CD4-positive, alpha-beta T cell treated with Interferon alpha-2 for 1 hour (primary cell): ENCODE measurements at regions not wholly inside any gene's neighbourhood (a gene's known extent, or its start where the extent isn't known, plus 50 kb on each side); places are given as distances from the start of the nearest gene placed in this dataset.
"Not testable (repeated sequence)": the region's sequence is repeated elsewhere in the genome, so short reads cannot be mapped to it uniquely, and the experiment has no call there.

ENCODE experiments used
- DNase-seq, 2 donors: peaks; one replicate each; pipeline ENCODE4 v3.0.0-alpha.2; 2020 to 2022

DNA sequence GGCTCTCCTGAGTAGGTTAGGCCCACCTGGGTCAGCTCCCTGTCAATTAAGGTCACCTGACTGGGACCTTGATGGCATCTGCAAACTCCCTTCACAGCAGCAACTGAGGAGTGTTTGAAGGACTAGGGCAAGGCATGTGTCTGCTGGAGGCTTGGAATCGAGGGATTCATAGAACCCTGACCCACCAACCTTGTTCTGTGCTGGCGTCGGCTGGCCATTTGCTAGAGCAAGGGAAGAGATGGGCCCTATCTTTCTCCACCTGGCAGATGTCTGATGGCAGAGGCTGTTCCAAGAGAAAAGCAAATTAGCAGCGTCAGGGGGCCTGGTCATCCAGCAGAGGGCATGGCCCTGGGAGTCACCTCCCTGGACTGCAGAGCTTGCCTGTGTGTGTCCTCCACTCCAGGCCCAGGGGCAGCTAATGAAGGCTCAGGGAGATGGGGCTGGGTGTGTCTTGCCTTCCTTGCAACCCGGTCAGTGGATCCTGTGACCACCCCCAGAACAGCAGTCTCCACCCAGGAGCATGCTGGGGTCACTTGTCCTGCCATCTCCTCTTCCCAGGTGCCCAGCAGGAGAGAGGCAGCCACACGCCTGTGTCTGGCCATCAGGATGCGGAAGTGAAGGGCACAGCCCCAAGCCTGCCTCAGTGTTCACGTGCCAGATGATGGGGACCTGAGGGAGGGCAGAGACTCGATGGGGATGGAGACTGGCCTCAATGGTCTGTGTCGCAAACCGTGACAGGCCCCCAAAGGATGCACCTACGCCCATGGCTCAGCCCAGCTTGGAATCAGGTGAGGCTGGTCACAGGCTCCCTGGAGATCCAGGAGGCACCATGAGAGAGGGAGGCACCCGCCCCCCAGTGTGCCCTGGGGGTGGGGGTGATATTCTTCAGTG, 53.9 kb downstream of the BARX1 start:
- peak in 1 of 2 donors; percentile 1 for DNase-seq

DNA sequence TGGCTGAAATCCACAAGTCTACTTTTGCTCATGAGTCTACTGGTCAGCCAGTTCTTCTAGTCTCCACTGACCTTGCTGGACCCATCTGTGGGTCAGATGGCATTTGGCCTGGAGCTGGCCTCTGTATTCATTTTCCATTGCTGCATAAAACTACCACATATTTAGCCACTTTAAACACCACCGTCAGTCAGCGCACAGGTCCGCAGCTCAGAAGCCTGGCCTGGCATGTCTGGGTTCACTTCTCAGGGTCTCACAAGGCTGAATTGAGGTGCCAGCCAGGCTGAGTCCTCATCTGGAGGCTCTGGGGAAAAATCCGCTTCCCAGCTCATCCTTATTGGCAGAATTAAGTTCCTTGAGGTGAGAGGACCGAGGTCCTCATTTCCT, 54.7 kb downstream of the BARX1 start:
- no peak for DNase-seq

GRCh38 chr9:93899609-93900435, 55.3 kb downstream of the BARX1 start:
- DNase-seq: peak in 1 of 2 donors; percentile 1

DNA sequence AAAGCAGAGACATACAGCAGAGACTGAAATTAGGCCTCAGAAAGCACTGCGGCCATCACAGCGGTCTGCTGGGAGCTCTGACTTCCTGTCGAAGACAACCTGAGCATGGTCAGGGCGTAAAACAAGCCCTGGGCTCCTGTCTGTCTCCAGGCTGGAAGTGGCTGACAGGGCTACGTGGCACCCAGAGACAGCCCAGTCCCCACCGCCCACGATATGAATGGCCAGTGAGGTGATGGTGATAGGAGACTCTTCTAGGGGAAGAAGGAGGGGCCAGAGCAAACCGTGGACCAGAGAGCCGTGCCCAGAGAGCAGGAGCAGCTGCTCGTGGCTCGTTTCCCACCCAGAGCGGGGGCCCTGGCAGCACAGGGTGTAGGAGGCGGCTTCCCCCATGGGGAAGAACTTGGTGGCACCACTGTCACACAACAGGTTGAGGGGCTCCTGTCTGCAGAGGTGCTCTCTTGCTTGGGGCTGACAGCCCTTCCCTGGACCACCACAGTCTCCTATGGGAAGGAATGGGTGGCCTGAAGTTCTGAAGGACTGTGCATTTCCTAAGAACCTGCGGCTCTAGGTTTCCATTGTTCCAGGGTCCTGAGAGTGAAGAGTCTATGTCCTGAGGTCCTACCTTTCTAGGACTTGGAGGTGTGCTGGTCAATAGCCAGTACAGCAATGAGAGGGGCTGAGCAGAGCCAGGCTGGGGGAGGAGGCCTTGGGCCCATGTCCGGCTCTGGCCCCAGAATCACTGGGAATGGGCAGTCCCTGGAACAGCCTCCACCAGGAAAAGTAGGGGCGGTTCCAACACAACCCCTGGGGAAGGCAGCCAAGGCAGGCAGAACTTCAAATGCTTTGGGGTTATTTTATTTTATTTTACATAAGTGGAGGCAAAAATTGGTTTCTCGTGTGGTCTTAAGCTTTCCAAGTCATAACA, 56.4 kb downstream of the BARX1 start:
- DNase-seq: no peak

GRCh38 chr9:93898026-93898425, 57.1 kb downstream of the BARX1 start:
- DNase-seq: peak in 1 of 2 donors; percentile 36

DNA sequence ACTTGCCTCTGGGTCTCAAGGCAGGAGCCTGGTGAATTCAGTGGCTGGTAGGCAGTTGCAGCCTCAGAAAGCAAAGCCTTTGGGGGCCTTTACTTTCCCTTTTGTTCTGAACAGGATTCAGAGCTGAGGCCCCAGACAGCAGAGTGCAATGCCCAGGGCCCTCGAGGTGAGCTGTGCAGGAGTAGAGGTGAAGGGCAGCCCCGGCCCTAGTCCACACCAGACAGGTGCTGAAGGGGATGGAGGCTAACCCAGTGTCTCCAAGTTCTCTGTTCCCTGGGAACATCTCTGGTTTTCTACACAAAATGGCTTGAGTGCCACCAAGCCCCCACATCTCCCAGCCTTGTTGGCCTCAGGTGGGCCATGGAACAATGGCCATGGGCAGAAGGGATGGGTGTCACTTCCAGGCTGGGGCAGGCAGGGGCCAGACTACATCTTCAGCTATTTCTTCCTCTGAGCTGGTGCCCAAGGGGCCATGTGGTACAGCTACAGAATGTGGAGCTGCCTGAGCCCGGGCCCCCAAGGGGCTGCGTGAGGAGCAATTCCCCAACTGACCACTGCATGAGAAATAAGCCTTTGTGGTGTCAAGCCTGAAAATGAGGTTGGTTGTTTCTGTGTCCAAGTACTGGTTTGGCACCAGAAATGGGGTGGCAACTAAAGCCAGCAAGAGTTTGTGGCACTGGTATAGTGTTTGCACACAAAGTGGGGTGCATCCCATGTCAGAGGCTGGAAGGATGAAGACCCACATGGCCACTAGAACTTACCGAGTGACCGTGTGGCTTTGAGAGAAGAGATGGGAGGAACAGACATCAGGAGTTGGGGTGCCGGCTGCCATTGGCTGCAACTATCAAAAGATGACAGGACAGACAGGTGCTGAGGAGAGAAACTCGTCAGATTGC, 57.8 kb downstream of the BARX1 start:
- DNase-seq: no peak

GRCh38 chr9:93896496-93897033, 58.6 kb downstream of the BARX1 start:
- no peak for DNase-seq

- DNase-seq: no peak
These were observed 59.1 kb downstream of the BARX1 start for GRCh38 chr9:93896093-93896492.

DNA sequence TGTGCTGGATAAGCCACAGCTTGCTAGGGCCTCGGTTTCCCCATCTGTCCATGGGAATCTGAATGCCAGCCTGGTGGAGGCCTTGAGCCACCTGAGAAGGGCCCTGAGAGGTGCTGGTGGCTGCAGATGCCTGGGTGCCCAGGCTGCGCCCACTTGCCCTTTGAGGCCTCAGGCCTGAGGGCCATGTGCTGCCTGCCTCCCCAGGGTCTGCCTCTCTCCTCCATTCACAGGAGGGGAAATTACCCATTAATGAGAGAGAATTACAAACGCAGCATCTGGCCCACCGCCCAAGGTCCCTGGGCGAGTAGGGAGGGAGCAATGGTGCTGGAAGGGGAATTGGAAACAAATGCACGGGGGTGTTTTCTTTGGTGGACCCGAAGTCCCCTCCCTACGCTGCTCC, 59.6 kb downstream of the BARX1 start:
- DNase-seq: no peak

GRCh38 chr9:93894691-93895079, 60.5 kb downstream of the BARX1 start:
- DNase-seq: no peak

DNA sequence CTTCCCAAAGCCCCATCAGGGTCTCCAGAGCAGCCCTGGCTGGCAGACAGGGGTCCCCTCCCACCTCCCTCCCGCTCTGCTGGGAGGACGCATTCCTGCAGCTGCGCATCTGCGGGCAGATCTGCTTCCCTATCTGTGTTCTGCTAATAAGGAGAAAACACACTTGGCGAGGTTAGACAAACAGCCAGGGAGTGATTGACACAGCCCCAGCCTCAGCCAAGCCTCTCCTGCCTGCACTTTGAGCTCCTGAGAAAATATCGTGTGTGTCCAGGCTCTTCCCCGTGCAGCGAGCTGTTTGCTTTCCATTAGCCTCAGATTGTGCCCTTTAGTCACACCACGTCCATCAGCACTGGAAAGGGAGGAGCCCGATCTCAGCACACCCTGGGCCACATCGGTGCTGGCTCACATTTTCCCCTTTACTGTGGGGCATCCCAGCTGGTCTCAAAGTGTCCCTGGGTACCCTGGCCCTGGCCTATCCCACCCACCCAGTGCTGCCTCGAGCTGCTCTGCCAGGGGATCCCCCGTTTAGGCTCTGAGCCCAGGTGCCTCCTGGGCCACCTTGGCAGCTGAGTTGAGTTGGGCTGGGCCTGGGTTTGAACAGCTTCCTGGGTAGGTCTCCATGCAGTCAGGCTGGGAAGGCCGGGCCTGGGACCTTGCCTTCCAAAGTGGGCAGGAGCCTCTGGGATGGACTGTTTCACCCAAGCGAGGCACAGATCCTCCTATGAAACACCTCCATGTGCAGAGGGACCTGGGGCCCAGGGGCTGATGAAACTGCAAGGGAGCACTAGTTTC, 61.1 kb downstream of the BARX1 start:
- DNase-seq: no peak

DNA sequence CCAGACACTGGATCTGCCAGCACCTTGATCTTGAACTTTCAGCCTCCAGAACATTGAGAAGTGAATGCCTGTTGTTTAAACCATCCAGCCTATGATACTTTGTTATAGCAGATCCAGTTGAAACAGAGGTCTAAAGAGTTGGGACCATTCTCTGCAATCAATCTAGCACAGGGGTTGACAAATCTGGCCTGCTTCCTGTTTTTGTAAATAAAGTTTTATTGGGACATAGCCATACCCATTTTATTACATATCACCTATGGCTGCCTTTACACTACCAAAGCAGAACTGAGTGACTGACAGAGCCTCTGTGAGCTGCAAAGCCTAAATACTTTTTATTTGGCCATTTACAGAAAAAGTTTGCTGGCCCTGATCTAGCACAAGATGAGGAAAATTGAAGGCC, 62.0 kb downstream of the BARX1 start:
- no peak for DNase-seq

DNA sequence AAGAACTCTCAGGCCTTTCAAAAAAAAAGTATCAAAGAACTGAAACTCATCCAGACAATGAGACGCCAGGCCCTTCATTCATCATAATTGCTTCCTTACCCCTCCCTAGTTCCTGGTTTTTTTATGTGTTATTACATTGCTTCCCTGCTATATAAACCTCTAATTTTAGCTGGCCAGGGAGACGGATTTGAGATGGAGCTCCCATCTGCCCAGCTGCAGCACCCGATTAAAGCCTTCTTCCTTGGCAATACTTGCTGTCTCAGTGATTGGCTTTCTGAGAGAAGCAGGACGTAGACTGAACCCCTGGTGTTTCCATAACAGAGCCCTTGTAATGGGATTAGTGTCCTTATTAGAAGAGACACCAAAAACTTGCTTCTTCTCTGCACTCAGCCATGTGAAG, 62.4 kb downstream of the BARX1 start:
- no peak for DNase-seq

- DNase-seq: no peak
These were observed 63.4 kb downstream of the BARX1 start for GRCh38 chr9:93891549-93892310.

DNA sequence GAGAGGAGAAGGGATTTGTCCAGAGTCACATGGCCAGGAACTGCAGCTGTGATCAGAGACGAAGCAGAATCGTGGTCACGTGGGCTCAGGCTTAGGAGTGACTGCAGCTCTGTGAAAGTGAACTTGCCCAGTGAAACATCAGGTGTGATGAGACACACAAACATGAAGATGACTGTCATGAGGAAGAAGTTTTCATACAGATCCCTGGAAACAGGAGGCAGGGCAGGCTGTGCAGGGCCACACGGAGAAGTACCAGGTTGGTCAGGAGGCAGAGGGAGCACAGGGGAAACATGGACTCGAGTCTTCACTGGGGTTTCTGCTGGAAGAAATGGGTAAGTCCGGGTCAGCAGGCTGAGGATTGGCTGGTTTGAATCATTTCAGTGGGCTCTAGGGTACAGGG, 64.1 kb downstream of the BARX1 start:
- no peak for DNase-seq

DNA sequence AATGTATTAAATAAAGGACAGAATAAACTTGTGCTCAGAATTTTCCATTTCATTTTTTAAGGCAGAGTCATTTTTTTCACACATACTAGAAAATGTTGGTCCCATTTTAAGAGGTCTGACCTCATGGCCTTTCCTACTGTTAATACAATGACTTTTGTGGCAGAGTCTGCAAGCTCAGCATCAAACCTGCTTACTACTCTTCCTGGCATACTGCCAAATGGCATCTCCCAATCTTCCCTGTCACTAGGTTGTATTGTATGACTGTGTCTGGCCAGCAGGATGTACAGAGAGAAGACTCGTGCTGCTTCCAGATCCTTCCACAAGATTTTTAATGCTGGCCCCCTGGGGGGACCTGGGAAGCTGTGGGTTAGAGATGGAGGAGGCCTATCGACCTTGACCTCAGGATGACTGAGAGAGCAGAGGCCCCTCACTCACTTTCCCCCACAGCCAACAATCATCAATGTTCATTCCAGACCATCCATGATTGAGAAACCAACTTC, 64.7 kb downstream of the BARX1 start:
- DNase-seq: no peak

GRCh38 chr9:93886911-93887310, 68.2 kb downstream of the BARX1 start:
- DNase-seq: no peak

DNA sequence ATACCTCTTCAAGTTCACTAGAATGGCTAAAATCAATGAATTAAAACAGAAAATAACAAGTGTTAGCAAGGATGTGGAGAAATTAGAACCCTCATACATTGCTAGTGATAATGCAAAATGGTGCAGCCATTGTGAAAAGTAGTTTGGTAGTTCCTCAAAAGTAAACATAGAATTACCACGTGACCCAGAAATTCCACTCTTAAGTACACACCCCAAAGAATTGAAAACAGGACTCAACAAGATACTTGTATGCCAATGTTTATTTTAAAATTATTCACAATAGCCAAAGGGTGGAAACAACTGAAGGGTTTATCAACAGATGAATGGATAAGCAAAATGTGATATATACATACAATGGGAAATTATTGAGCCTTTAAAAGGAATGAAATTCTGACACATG, 70.3 kb downstream of the BARX1 start:
- DNase-seq: no peak

DNA sequence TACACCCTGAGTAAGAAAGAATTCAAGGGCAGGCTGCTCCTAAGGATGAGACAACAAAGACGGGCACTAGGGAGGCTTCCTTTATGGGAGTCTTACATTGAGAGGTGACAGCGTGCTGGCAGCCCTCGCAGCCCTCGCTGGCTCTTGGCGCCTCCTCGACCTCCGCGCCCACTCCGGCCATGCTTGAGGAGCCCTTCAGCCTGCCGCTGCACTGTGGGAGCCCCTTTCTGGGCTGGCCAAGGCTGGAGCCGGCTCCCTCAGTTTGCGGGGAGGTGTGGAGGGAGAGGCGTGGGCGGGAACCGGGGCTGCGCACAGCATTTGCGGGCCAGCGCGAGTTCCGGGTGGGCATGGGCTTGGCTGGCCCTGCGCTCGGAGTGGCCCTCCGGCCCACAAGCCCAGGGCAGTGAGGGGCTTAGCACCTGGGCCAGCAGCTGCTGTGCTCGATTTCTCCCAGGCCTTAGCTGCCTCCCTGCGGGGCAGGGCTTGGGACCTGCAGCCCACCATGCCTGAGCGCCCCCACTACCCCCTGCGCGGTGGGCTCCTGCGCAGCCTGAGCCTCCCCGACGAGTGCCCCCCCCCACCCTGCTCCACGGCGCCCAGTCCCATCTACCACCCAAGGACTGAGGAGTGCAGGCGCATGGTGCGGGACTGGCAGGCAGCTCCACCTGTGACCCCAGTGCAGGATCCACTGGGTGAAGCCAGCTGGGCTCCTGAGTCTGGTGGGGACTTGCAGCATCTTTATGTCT, 75.3 kb downstream of the BARX1 start:
- DNase-seq: not testable (repeated sequence)
